DND-41 (cell line): ENCODE measurements at regions not wholly inside any gene's neighbourhood (a gene's known extent, or its start where the extent isn't known, plus 50 kb on each side); places are given as distances from the start of the nearest gene placed in this dataset.

Experiments used
- CTCF ChIP-seq: IDR thresholded peaks from 2 replicates; pipeline ENCODE4 v1.5.1; 2012; ENCODE audit warnings: borderline replicate concordance, low read length, moderate library complexity, mild to moderate bottlenecking; ENCODE audit not compliant: poor library complexity, severe bottlenecking; ENCODE audit errors: extremely low read depth
- EZH2 ChIP-seq: IDR thresholded peaks from 3 replicates; pipeline ENCODE4 v1.6.1; 2012; ENCODE audit warnings: borderline replicate concordance, low read depth, mild to moderate bottlenecking, moderate library complexity, low read length, inconsistent platforms; ENCODE audit not compliant: severe bottlenecking

- TF ChIP-seq EZH2 (no peak), CTCF (no peak)
These were observed 491.3 kb upstream of the KLF12 start for GRCh38 chr13:74625541-74625940.
